DOHH2 (cell line): ENCODE measurements at regions not wholly inside any gene's neighbourhood (a gene's known extent, or its start where the extent isn't known, plus 50 kb on each side); places are given as distances from the start of the nearest gene placed in this dataset.

Experiments used
- CTCF ChIP-seq: fragments of 200-600 bp; sonication (generic); IDR thresholded peaks from one replicate; pipeline ENCODE4 v1.5.1; 2014; ENCODE audit warnings: antibody characterized with exemption, mild to moderate bottlenecking, low read depth, low read length; ENCODE audit not compliant: poor library complexity, severe bottlenecking
- EZH2phosphoT487 ChIP-seq: fragments of 200-600 bp; sonication (generic); IDR thresholded peaks from 2 replicates; pipeline ENCODE4 v1.6.1; 2017; ENCODE audit warnings: borderline replicate concordance, mild to moderate bottlenecking, antibody characterized with exemption, low read length, moderate library complexity, mixed read lengths

- TF ChIP-seq CTCF (peak; percentile 12), EZH2phosphoT487 (no peak)
Observed at GRCh38 chr10:85105614-85106255, 777.3 kb downstream of the CCSER2 start.
